ENCODE measurements at regions not wholly inside any gene's neighbourhood (a gene's known extent, or its start where the extent isn't known, plus 50 kb on each side); places are given as distances from the start of the nearest gene placed in this dataset.

GRCh38 chr10:123259081-123259480 lies 104.9 kb downstream of the BUB3 start:
- POLR2A ChIA-PET, result no interaction called here
- TF ChIP-seq PHF8 (IDR thresholded peaks at IDR 0.05; ENCODE audit: borderline replicate concordance, low read depth), result no peak
- no peak for TF ChIP-seq PBX3 (IDR thresholded peaks at IDR 0.05)
- no peak for TF ChIP-seq CEBPB (IDR thresholded peaks at IDR 0.05)
- TF ChIP-seq BCL3 (IDR thresholded peaks at IDR 0.05), result no peak
- no peak for TF ChIP-seq ZSCAN20 (CRISPR knock-in tag; IDR thresholded peaks at IDR 0.05)
- TF ChIP-seq EHF (CRISPR knock-in tag; IDR thresholded peaks at IDR 0.05), result no peak
- no peak for TF ChIP-seq HES2 (IDR thresholded peaks at IDR 0.05)
- no peak for TF ChIP-seq EP300 (IDR thresholded peaks at IDR 0.05)
- no peak for TF ChIP-seq MYC (IDR thresholded peaks at IDR 0.05; ENCODE audit: borderline replicate concordance, low read length)

GRCh38 chr10:123259791-123260190 lies 105.6 kb downstream of the BUB3 start:
- POLR2A ChIA-PET, result no interaction called here
- 50% methylated on average over 11 of the region's 11 CpGs for WGBS (ENCODE audit: missing lambda C conversion rate)
- CTCF ChIA-PET, result no interaction called here
- Histone ChIP-seq H3K4me2 (no peak overlapping the region), H3K4me3 (no peak overlapping the region), H3K27ac (no peak overlapping the region), H3K4me1 (no peaks in the 10 kb centered on the region), H3K9me3 (no peaks in the 10 kb centered on the region)
- FAIRE-seq (no peak), DNase-seq (ENCODE audit: low read depth in 1 of 2, low spot score in 1 of 2) (no peak), ATAC-seq (no peak)
- no peak for TF ChIP-seq CBX2 (IDR thresholded peaks at IDR 0.05; ENCODE audit: borderline replicate concordance, low read depth)
- TF ChIP-seq CHD2 (IDR thresholded peaks at IDR 0.05; ENCODE audit: low read length, partially characterized antibody), result no peak
- no peak for TF ChIP-seq REST (IDR thresholded peaks at IDR 0.05)
- no peak for TF ChIP-seq HEYL (CRISPR knock-in tag; IDR thresholded peaks at IDR 0.05)
- no peak for TF ChIP-seq JUNB (IDR thresholded peaks at IDR 0.05)
- no peak for TF ChIP-seq PHF8 (IDR thresholded peaks at IDR 0.05; ENCODE audit: borderline replicate concordance, low read depth)
- no peak for TF ChIP-seq SREBF2 (IDR thresholded peaks at IDR 0.05)
- TF ChIP-seq ATOH8 (CRISPR knock-in tag; IDR thresholded peaks at IDR 0.05; ENCODE audit: low read depth), result no peak
- no peak for TF ChIP-seq KDM1A (IDR thresholded peaks at IDR 0.05; ENCODE audit: low read depth)
- no peak for TF ChIP-seq NFE2L2 (conservative IDR thresholded peaks at IDR 0.05; ENCODE audit: low read length)
- TF ChIP-seq ZC3H11A (IDR thresholded peaks at IDR 0.05), result no peak

More at GRCh38 chr10:123259081-123259480, 104.9 kb downstream of the BUB3 start:
- Histone ChIP-seq H3K4me2 (no peak overlapping the region), H3K9me3 (no peaks in the 10 kb centered on the region), H3K4me3 (no peak overlapping the region), H3K4me1 (no peaks in the 10 kb centered on the region), H3K27ac (no peak overlapping the region)
- FAIRE-seq (no peak), DNase-seq (ENCODE audit: low read depth in 1 of 2, low spot score in 1 of 2) (no peak), ATAC-seq (no peak)
- CTCF ChIA-PET, result interaction anchor here (2.0 kb wide), 1 partner anchor 14 kb away, joined by 5 read pairs; no protein-coding TSS in a partner anchor
- WGBS (ENCODE audit: missing lambda C conversion rate), result 4% methylated on average over 2 of the region's 2 CpGs
